HG02970 (cell line): ENCODE measurements at regions not wholly inside any gene's neighbourhood (a gene's known extent, or its start where the extent isn't known, plus 50 kb on each side); places are given as distances from the start of the nearest gene placed in this dataset.

Experiments used
- ATAC-seq: cut with Tn5 transposase; IDR thresholded peaks from one replicate; pipeline ENCODE4 v1.9.1; 2021; ENCODE audit warnings: mild to moderate bottlenecking, moderate library complexity, moderate number of reproducible peaks; ENCODE audit not compliant: unreplicated experiment, low FRiP score

DNA sequence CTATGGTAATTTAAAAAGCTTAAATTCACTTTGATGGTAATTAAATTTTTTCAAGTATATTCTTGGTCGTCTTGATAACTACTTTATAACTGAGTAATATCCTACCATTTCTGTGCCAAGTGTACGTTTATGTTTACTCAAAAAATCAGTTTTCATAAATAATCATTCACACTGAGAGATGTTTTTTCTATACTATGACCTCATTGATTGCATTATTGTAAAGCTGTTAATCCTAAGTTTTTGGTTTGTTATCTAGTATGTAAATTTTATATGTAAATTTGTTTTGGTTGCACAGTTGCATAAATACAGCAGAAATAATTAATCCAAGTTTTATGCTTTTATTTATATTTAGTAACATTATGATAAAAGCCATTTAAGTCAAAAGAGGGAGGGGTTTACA, 196.4 kb upstream of the PRICKLE1 start:
- no peak for ATAC-seq

DNA sequence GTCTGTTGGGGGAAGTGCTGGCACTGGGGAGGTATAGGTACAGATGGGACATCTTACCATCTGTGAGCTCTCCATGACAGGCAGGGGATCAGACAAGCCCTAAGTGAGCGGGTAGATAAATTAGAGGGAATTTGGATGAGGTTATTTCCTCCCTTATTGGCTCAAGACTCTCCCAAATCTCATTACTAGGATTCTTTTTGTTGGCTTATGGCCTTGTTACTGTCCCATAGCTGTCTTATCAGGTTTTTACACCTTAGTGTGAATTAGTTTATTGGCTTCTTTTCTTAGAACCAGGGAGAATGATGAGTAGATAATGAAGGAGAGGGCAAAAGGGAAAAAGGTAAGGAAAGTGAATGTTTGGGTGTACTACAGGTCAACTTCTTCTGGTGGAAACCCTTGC, 191.1 kb upstream of the PRICKLE1 start:
- no peak for ATAC-seq

DNA sequence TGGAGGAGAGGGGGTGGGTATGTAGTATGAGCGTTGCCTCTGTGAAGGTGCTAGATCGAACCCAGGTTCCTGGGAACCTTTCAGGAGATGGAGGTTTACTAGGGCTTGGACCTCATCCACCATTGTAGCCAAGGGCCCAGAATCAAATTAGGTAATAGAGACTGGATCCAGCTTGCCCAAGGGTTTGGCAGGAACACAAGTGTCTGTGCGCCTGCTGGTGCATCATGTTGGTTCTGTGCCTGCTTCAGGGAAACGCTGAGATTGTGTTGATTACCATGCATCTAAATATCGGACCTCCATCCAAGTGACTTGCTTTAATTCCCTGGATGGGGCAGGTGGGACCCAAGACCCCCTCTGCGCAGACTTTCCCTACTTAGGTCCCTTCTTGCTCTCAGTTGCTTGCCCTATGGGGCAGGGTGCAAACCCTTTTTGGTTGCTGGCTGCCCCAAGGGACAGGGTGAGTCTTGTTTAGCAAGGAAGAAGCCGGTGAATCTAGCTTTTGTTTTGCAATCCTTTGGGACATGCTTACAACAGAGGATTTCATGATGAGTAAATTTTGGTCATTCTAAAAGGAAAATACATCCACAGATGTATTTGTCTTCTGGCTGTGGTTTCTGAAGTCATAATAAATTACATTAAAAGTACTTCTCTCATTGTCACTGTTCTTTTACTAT, 189.8 kb upstream of the PRICKLE1 start:
- ATAC-seq, result no peak

DNA sequence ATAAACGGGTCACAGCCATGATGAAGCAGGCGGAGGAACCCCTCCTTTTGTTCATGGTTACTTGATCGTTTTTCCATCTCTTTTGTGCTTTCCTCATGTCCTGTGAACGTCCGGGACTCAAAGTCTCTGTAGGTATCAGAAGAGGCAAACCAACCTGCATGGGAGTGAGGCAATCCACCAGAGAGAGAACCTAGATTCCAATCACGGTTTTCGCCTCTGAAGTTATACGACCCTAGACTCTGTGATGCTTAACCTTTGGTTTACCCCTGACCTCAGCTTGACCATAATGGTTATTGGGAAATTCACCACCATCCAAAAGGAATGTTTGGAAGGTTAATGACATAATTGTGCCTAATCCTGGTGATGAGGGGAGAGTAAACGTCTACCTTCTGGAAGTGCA, 186.8 kb upstream of the PRICKLE1 start:
- no peak for ATAC-seq

DNA sequence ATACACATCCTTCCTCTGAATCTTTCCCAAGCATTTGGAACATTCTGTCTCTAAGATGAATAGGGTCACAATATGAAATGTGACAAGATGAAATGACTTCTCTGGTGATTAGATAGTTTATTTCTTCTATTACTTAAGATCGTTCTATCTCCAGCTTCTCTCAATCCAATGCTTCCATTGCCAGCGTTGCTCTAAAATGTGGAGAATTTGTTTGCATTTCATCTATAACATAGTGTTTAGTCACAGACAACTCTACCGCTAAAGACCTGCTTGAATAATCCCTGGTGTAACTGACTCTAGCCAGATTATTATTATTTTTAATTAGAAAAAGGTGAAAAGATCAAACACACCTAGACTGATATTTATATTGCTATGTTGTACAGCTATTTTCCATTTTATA, 184.7 kb upstream of the PRICKLE1 start:
- no peak for ATAC-seq

DNA sequence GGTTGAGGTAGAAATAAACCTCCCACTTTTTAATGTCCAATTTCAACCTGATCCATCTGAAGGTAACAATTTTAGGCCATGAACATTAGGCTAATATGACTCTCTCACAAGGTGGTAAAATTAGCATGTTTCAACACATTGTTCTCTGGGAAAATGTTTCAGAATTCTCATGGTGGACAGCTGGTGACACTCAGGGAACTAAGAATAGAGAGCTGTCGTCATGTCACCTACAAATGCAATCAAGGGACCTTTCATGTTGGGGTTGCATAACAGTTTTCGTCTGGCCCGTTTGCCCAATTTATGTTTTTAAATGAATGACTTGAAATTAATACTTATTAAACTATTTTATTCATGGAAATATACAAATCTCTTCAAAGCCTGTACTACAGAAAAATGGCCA, 180.7 kb upstream of the PRICKLE1 start:
- ATAC-seq, result no peak

DNA sequence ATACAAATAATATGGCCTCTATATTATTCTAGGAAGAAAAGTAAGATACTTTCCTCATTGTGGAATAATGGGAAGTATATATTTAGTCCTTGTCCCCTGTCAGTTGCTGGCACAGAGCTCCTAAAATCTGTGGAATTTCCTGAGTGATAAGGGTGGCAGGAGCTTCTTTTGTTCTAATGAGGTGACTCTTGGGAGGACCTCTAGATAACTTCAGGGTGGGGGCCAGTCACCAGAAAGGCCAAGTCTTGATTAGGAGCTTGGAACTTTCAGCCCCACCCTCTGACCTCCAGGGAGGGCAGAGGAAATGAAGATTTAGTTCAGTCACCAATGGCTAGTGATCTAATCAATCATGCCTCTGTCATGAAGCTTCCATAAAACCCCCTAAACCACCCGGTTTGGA, 179.9 kb upstream of the PRICKLE1 start:
- no peak for ATAC-seq

DNA sequence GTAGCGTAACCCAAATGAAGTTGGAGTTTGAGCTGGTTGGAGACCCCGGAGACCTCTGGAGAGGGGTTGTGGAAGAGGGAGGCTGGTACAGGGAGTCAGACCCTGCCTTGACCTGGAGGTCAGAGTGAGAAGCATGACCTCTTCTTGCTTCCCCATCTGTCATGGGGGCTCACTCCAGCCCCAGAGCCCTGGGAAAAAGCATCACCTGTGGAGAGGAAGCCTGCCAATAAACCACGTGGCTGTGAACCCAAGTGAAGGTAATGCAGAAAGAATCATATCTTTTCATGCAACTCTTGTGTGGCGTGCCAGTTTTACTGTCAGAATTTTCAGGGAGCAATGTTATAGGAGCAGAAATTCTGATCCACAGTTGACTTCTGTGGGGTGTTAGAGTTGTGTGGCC, 178.5 kb upstream of the PRICKLE1 start:
- ATAC-seq, result no peak

DNA sequence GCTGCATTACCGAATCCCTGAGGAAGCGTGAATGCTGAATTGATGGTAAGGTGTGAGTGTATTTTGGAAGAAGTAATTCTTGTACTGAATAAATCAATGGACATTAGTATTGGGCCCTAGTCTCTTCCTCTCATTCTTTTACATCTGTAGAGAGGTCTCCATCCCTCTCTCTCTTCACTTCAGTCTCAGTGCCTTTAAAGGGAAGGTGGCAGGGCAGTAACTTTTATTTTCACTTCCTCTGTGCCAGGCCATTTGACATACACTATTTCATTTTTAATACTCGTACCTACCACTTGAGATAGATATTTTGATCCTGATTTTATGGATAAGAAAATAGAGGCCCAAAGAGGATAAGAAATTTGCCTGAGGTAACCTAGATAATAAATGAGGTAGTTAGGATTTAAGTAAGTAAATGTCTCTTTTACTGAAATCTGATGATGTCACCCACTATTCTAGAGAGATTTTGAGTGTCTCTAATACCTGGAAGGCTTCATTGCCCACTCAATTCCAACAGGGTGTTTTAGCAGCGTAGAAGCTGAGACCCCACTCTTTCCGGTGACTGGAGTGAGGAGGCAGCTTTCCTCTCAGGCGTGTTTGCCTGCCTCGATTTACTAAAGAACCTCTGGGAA, 177.9 kb upstream of the PRICKLE1 start:
- no peak for ATAC-seq

DNA sequence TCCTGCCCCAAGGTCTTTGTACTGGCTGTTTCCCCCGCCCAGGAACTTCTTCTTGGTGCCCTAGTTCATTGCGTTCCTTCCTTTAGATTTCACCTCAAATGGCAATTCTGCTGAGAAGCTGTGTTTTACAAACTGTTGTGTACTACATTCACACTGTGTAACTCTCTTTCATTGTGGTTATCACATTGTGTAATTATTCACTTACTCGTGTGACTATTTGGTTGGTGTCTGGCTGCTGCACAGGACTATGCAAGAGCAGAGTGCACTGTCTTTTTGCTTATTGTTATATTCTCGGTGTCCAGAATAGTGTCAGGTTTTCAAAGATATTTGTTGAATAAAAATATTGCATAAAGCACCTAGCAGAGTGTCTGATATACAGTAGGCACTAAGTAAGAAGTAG, 177.2 kb upstream of the PRICKLE1 start:
- no peak for ATAC-seq

DNA sequence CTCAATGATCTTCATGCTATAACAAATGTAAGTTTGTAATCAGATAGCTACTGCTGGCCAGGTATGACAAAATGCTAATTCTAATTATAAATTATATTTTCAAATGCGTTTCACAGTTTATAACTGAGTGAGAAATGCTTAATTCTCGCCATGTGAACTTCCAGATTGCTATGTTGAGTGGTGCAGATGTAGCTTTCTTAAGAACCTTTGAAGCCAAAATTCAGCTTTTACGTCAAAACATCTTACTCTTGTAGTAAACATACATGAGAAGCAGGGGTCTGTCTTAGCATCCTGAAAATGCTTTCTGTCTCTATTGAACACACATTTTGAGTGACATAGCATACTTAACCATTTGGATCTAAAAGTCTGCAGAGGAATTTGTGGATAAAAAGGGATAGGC, 176.5 kb upstream of the PRICKLE1 start:
- no peak for ATAC-seq

DNA sequence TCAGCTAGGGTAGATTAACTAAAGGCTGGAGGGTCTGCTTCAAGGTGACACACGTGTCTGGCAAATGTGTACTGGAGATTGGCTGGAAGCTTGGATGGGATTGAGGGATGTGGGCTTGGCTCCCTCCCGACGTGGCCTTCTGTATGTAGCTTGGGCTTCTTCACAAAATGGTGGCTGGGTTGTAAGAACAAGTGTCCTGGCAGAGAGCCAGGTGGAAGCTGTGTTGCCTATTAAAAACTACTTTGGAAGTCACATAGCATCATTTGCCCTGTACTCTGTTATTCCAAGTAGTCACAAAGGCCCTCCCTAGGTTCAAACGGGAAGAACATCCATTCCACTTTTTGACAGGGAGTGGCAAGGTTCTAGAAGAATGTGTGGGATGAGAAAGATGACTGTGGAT, 174.1 kb upstream of the PRICKLE1 start:
- ATAC-seq, result no peak

DNA sequence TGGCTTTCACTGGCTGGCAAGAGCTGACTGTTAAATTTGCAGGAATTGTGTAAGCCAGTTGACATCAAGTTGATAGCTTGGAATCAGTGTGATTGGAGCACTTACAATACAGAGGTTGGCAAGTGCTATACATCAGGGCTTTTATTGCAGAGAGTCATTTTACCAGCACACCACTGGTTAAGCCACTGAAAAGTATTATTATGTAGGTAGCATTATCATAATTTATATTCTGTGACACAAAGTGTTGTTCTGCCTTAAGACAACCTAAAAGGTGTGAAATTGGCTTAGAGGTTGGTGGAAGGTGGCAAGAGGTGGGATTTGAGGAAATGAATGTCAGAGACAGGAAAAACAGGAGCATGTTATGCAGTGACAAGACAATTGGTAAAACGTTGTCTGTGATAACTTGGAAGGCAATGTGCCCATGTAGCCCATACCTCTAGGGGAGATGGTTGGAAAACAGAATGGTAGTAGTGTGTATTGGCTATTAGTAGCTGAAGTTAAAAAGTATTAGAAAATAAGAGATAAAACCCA, 172.9 kb upstream of the PRICKLE1 start:
- no peak for ATAC-seq

DNA sequence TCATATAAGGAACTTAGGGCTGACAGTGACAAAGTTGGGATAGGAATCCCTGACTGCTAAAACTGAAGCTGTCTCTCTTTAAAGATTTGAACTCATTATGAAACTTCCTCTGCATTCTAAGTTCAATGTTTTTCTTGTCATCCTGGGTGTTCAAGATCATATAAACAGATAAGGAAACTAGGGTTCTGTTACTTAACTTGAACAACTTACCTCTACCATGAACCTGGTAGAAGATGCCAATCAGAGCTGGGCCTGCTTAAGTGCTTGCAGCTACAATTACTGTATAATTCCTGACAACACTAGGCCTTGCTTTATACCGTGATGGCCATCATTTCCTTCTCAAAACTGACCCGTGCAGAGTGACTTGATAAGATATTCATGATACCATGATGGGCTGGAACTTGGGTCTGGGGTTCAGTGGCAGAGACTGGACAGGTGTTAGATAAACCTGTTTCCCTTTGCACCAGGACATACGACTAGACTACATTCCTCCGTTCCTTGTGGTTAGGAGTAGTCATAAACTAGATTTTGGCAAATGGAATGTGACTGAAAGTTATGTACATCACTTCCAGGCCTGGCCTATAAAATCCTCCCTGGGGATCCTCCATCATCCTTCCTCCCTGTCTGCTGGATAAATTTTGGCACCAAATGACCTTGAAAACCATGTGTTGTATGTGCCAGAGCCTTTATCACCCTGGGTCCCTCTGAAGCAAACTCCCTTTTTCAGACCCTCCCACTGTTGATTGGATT, 172.2 kb upstream of the PRICKLE1 start:
- no peak for ATAC-seq

DNA sequence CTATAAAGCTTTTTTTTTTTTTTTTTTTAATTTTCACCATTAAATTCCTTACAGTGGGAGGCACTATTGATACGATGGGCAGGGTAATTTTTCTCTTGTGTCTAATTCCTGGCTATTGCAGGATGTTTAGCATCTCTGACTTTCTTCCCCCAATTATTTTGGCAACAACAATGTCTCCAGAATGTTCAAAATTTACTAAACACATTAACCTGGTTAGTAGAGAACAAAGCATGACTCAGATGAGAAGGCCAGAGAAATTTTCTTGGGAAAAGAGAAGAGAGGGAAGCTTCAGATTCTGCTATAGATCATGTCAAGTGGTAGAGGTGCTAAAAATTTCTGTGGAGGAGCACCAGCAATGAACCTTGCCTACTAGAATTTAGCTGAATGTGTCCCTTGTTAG, 171.5 kb upstream of the PRICKLE1 start:
- no peak for ATAC-seq

DNA sequence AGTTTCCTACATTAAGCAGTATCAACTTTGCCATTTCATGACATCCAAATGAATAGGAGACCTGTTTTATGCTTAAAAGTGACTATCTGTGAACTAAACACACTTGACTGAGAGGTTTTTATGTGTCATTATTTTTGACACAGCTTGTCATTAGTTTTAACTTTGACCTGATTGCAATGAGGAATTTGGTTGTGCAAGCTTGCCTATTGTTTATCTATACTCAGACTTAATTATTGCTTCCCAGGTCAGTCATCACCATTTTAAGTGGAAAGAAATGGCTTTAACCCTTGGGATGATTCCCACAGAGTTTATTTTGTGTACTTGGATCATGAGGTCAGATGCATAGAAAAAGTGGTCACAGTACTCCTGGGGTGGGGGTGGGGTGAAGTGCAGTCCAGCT, 171.0 kb upstream of the PRICKLE1 start:
- ATAC-seq, result no peak

DNA sequence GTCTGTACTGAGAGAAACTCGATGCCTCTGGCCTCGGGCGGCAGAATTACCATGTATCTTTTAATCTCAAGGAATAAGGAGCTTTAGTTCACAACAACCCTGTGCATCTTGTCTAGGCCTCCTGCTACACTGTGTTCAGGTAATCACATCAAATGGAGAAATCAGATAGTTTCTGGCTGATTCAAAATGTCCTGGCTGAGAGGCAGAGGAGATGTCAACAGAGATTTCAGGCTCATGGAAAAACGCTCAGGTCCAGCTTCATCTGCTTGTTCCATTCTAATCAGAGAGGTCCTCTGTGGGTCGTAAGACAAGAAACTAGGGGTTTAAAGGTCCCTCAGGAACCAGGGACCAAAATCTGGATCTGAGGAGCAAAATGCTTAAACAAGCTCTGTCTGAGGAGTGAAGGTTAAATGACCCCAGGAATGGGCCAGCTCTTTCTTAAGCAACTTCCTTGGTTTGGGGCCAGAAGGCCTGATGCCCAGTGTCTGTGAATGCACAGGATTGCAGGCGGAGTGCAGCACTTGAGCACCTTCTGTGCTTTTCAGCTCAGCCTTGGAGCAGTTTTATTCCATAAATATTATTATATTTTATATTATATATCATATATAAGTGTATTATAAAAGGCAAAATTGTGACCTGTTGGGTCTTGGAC, 170.2 kb upstream of the PRICKLE1 start:
- no peak for ATAC-seq

DNA sequence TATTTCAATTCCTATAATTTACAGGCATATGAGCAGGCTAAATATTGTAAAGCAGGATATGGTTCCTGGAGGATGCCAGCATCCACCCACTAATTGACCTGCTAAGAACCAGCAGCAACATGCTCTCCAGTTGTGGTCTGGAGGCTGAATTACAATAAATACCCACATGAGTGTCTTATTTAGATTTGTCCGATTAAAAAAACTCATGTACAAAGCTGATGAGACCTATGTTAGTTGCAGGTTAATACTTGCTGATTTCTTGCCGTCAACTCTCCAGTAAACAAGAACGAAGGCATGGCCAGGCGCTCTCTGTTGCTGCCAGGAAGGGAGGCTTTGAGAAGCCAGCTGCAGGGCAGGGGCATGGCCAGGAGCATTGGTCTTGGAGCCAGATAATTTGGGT, 169.3 kb upstream of the PRICKLE1 start:
- no peak for ATAC-seq

DNA sequence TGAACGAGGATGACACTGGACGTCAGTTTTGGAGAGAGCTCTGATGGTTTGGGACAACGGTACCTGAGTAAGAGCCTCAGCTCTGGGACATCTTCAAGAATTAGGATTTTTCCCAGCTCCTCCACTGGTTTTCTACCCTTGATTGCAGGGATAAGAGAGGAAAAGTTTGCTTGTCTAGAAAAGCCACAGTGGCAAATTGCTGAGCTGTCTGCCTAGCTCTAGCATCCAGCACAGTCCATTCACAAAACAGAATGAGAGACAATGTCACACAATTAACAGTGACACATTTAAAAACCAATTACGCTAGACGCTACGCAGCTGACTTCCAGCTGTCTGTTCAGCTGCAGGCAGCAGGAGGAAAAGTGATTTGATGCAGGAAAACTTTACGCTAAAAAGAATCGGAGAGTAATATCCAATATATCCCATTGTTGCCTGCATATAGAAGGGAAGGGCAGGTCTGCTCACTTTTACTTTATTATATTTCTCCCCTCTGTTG, 168.1 kb upstream of the PRICKLE1 start:
- no peak for ATAC-seq

DNA sequence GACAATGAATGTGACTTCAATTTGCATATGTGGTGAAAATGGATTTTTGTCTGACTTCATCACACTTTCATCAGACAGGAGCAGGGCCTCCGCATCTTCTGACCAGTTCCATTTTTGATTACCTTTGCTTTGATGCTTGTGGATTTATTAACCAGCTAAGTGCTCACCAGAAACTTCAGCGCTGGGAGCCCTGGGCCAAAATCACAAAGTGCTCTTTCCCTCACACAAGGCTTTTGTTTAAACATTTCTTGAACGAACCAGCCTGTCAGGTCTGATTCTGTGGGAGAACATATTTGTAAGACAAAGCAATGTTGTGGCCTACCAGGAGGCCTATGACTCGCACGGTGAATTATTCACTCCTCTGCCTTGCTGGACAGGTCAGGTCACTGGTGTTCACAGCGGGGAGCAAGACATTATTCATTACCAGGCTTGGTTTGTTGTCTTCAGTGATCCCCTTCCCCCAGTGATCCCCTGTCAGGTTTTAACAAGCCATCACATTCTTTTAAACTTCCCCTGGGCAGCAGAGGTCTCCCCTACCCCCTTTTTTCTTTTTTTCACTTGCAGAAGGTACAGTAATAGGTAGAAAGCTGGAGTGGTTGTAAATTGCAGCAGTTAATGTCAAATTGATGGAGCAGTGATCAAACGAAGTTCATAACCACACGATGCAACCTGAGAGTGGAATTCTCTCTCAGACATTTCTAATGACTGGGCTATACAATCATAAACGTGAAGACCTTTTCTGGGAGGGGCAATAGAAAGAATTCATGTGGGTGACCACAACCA, 167.5 kb upstream of the PRICKLE1 start:
- no peak for ATAC-seq
